Keratinocyte (primary cell): ENCODE measurements at regions not wholly inside any gene's neighbourhood (a gene's known extent, or its start where the extent isn't known, plus 50 kb on each side); places are given as distances from the start of the nearest gene placed in this dataset.

ENCODE experiments used
- DNase-seq: peaks from one replicate; pipeline ENCODE4 v3.0.0-alpha.2; 2011; ENCODE audit warnings: low read depth, missing footprints, low spot score
- FAIRE-seq: peaks from 2 replicates; lab custom pipeline; 2011; peaks lifted over from hg19 to GRCh38; lab: Jason Lieb, UNC
- H2AFZ ChIP-seq: 2 replicates; pipeline ENCODE4 v1.6.0; 2012; ENCODE audit warnings: low read length, control low read depth, inconsistent platforms; ENCODE audit not compliant: control insufficient read depth
- H3K27ac ChIP-seq: 2 replicates; pipeline ENCODE4 v1.5.1; 2011; ENCODE audit warnings: low read length; ENCODE audit not compliant: control insufficient read depth, insufficient read depth
- H3K27me3 ChIP-seq: 3 replicates; pipeline ENCODE4 v1.6.0; 2011; ENCODE audit warnings: low read length; ENCODE audit not compliant: control insufficient read depth, insufficient read depth; ENCODE audit errors: extremely low read depth
- H3K36me3 ChIP-seq, 2 experiments: 2 replicates in 1 of 2; 3 replicates in 1 of 2; pipeline ENCODE4 v1.5.1; 2011; ENCODE audit warnings: low read length in 2 of 2, mild to moderate bottlenecking in 1 of 2; ENCODE audit not compliant: control insufficient read depth in 2 of 2, insufficient read depth in 2 of 2; ENCODE audit errors: extremely low read depth in 1 of 2
- H3K4me1 ChIP-seq: 3 replicates; pipeline ENCODE4 v1.5.1; 2011; ENCODE audit warnings: low read length; ENCODE audit not compliant: control insufficient read depth, insufficient read depth; ENCODE audit errors: extremely low read depth
- H3K4me2 ChIP-seq: 3 replicates; pipeline ENCODE4 v1.6.0; 2011; ENCODE audit warnings: low read depth, low read length; ENCODE audit not compliant: control insufficient read depth, insufficient read depth; ENCODE audit errors: extremely low read depth
- H3K4me3 ChIP-seq, 3 experiments: fragments of 200-600 bp in 1 of 3; sonication (generic) in 1 of 3; 2 replicates in 2 of 3; 3 replicates in 1 of 3; pipeline ENCODE4 v1.5.1; 2011 to 2016; ENCODE audit warnings: low read length in 3 of 3, mild to moderate bottlenecking in 3 of 3, control low read depth in 2 of 3, inconsistent platforms in 1 of 3, low read depth in 1 of 3, mixed read lengths in 1 of 3, mixed run types in 1 of 3, moderate library complexity in 1 of 3; ENCODE audit not compliant: control insufficient read depth in 2 of 3, insufficient read depth in 2 of 3; ENCODE audit errors: extremely low read depth in 1 of 3
- H3K79me2 ChIP-seq: 2 replicates; pipeline ENCODE4 v1.6.0; 2012; ENCODE audit warnings: low read length; ENCODE audit not compliant: control insufficient read depth, insufficient read depth
- H3K9ac ChIP-seq: 3 replicates; pipeline ENCODE4 v1.6.0; 2011; ENCODE audit warnings: low read length; ENCODE audit not compliant: control insufficient read depth, insufficient read depth; ENCODE audit errors: extremely low read depth
- H3K9me1 ChIP-seq: 3 replicates; pipeline ENCODE4 v1.6.0; 2011; ENCODE audit warnings: low read length; ENCODE audit not compliant: control insufficient read depth, insufficient read depth; ENCODE audit errors: extremely low read depth
- H3K9me3 ChIP-seq: 2 replicates; pipeline ENCODE4 v1.5.1; 2012; ENCODE audit warnings: low read depth, low read length; ENCODE audit not compliant: control insufficient read depth
- H4K20me1 ChIP-seq: 3 replicates; pipeline ENCODE4 v1.6.0; 2011; ENCODE audit warnings: low read length; ENCODE audit not compliant: control insufficient read depth, insufficient read depth; ENCODE audit errors: extremely low read depth
- CTCF ChIP-seq, 3 experiments: IDR thresholded peaks in 1 of 3; conservative IDR thresholded peaks in 1 of 3; optimal IDR thresholded peaks in 1 of 3; 2 replicates in 2 of 3; 3 replicates in 1 of 3; pipeline versions ENCODE3 to v1.5.1; 2011; ENCODE audit warnings: low read length in 3 of 3, mild to moderate bottlenecking in 3 of 3, moderate library complexity in 2 of 3, control low read depth in 1 of 3, inconsistent platforms in 1 of 3; ENCODE audit not compliant: insufficient read depth in 2 of 3; ENCODE audit errors: extremely low read depth in 1 of 3
- EZH2 ChIP-seq: IDR thresholded peaks from one replicate; pipeline ENCODE4 v1.6.1; 2012; ENCODE audit warnings: inconsistent platforms, mild to moderate bottlenecking, low read length, moderate library complexity
- dilution Hi-C: fragments of 300-500 bp; cut with MboI; formaldehyde crosslinking; loops from one replicate; pipeline ENCODE4 v1.7.0; 2020; ENCODE audit warnings: low sequenced_read_pairs; ENCODE audit not compliant: extremely low pct_ligation_motif_present

GRCh38 chr10:64873088-64873487, 1351.9 kb downstream of the REEP3 start:
- dilution Hi-C loops, result no loop called here
- no peaks in the 10 kb centered on the region for H3K79me2 ChIP-seq

GRCh38 chr10:64873959-64874358, 1352.8 kb downstream of the REEP3 start:
- Histone ChIP-seq H3K9me1 (no peaks in the 10 kb centered on the region), H3K4me1 (no peaks in the 10 kb centered on the region), H3K9ac (no peak overlapping the region), H3K27me3 (no peaks in the 10 kb centered on the region), H3K36me3 (no peaks in the 10 kb centered on the region), H3K79me2 (no peaks in the 10 kb centered on the region), H3K4me2 (no peak overlapping the region), H3K9me3 (no peaks in the 10 kb centered on the region), H3K27ac (no peak overlapping the region), H2AFZ (no peak overlapping the region), H3K4me3 (no peak overlapping the region), H4K20me1 (no peaks in the 10 kb centered on the region)
- FAIRE-seq (no peak), DNase-seq (no peak)
- no peak for TF ChIP-seq CTCF (optimal IDR thresholded peaks at IDR 0.05 in 1 of 3, IDR thresholded peaks at IDR 0.05 in 1 of 3, conservative IDR thresholded peaks at IDR 0.05 in 1 of 3; ENCODE audit: extremely low read depth in 1 of 3, insufficient read depth in 2 of 3, low read length in 3 of 3)
- no peak for TF ChIP-seq EZH2
- dilution Hi-C loops, result no loop called here

More at GRCh38 chr10:64873088-64873487, 1351.9 kb downstream of the REEP3 start:
- no peaks in the 10 kb centered on the region for H3K9me1 ChIP-seq
- no peaks in the 10 kb centered on the region for H3K36me3 ChIP-seq
- DNase-seq (no peak), FAIRE-seq (no peak)
- H3K4me3 ChIP-seq, result no peak overlapping the region
- H3K4me2 ChIP-seq, result no peak overlapping the region
- H3K27me3 ChIP-seq, result no peaks in the 10 kb centered on the region
- no peaks in the 10 kb centered on the region for H4K20me1 ChIP-seq
- H3K27ac ChIP-seq, result no peak overlapping the region
- H3K9me3 ChIP-seq, result no peaks in the 10 kb centered on the region
- H3K4me1 ChIP-seq, result no peaks in the 10 kb centered on the region
- H3K9ac ChIP-seq, result no peak overlapping the region
- TF ChIP-seq EZH2 (no peak), CTCF (optimal IDR thresholded peaks at IDR 0.05 in 1 of 3, IDR thresholded peaks at IDR 0.05 in 1 of 3, conservative IDR thresholded peaks at IDR 0.05 in 1 of 3; ENCODE audit: extremely low read depth in 1 of 3, insufficient read depth in 2 of 3, low read length in 3 of 3) (no peak)
- H2AFZ ChIP-seq, result no peak overlapping the region
